GM12878 (cell line): ENCODE measurements at regions not wholly inside any gene's neighbourhood (a gene's known extent, or its start where the extent isn't known, plus 50 kb on each side); places are given as distances from the start of the nearest gene placed in this dataset.

Source experiments
- ATAC-seq: fragments of 200-7000 bp; cut with Tn5 transposase; 3 replicates; pipeline ENCODE4 v1.9.1; 2020; ENCODE audit warnings: mild to moderate bottlenecking, moderate library complexity
- BruUV-seq: library from RNA; stranded (reverse); fragments of 400-500 nt; replicated peaks from 2 replicates; lab custom pipeline; 2021; lab: Mats Ljungman, UMichigan
- CTCF ChIA-PET: fragments of 300-600 bp; sonication (Branson Sonifier 250); formaldehyde crosslinking; extraction: SDS; loops from one replicate; lab custom pipeline; 2021; ENCODE audit warnings: inconsistent platforms; lab: Yijun Ruan, JAX
- POLR2A ChIA-PET: fragments of 350-600 bp; formaldehyde crosslinking; extraction: SDS; loops from one replicate; lab custom pipeline; 2021; ENCODE audit warnings: inconsistent platforms; lab: Charles Lee
- RAD21 ChIA-PET: fragments of 300-600 bp; sonication (Branson Sonifier 250); formaldehyde crosslinking; loops from one replicate; lab custom pipeline; 2023; ENCODE audit warnings: antibody characterized with exemption; ENCODE audit not compliant: unreplicated experiment; lab: Charles Lee
- SMC1A ChIA-PET: fragments of 300-600 bp; sonication (Branson Sonifier 250); formaldehyde crosslinking; loops from one replicate; lab custom pipeline; 2023; ENCODE audit not compliant: unreplicated experiment, uncharacterized antibody; lab: Charles Lee
- DNase-seq: peaks from one replicate; pipeline ENCODE4 v3.0.0-alpha.2; 2011; ENCODE audit warnings: low read depth, low spot score
- FAIRE-seq: peaks from 3 replicates; lab custom pipeline; 2011; peaks lifted over from hg19 to GRCh38; lab: Jason Lieb, UNC
- H2AFZ ChIP-seq: 2 replicates; pipeline ENCODE4 v1.6.0; 2011; ENCODE audit warnings: low read depth, low read length, control low read depth; ENCODE audit not compliant: control insufficient read depth
- H3K27ac ChIP-seq: 2 replicates; pipeline ENCODE4 v1.5.1; 2011; ENCODE audit warnings: control low read depth; ENCODE audit not compliant: control insufficient read depth, insufficient read depth
- H3K27me3 ChIP-seq, 2 experiments: replicated peaks in 1 of 2; 2 replicates each; pipeline versions ENCODE4 v1.6.0 to v1.6.1; 2011; ENCODE audit warnings: low read length in 1 of 2; ENCODE audit not compliant: control insufficient read depth in 2 of 2, insufficient read depth in 2 of 2
- H3K36me3 ChIP-seq, 2 experiments: 2 replicates each; pipeline ENCODE4 v1.5.1; 2011; ENCODE audit warnings: low read length in 1 of 2; ENCODE audit not compliant: control insufficient read depth in 2 of 2, insufficient read depth in 2 of 2
- H3K4me1 ChIP-seq: 2 replicates; pipeline ENCODE4 v1.6.1; 2011; ENCODE audit warnings: mild to moderate bottlenecking, low read length, moderate library complexity, mixed read lengths; ENCODE audit not compliant: control insufficient read depth, insufficient read depth
- H3K4me2 ChIP-seq: 2 replicates; pipeline ENCODE4 v1.6.0; 2011; ENCODE audit warnings: control low read depth; ENCODE audit not compliant: control insufficient read depth, insufficient read depth
- H3K4me3 ChIP-seq: fragments of 200-600 bp; sonication (generic); 2 replicates; pipeline ENCODE4 v1.5.1; 2016
- H3K79me2 ChIP-seq: 2 replicates; pipeline ENCODE4 v1.6.0; 2011; ENCODE audit warnings: low read length; ENCODE audit not compliant: control insufficient read depth, insufficient read depth
- H3K9ac ChIP-seq: 2 replicates; pipeline ENCODE4 v1.8.0; 2011; ENCODE audit warnings: low read length, control low read depth, mixed read lengths; ENCODE audit not compliant: control insufficient read depth, insufficient read depth
- H3K9me3 ChIP-seq: replicated peaks from 3 replicates; pipeline ENCODE4 v1.5.1; 2011; ENCODE audit warnings: mild to moderate bottlenecking, low read length; ENCODE audit not compliant: control insufficient read depth, insufficient read depth
- H4K20me1 ChIP-seq: 2 replicates; pipeline ENCODE4 v1.6.0; 2011; ENCODE audit not compliant: control insufficient read depth, insufficient read depth
- ATF2 ChIP-seq: IDR thresholded peaks from 2 replicates; pipeline ENCODE4 v1.6.1; 2012; ENCODE audit warnings: low read length, inconsistent platforms
- BCL3 ChIP-seq: IDR thresholded peaks from 2 replicates; pipeline ENCODE4 v1.6.1; 2011; ENCODE audit warnings: borderline replicate concordance, low read depth, mild to moderate bottlenecking, moderate library complexity, low read length; ENCODE audit not compliant: insufficient read depth, poor library complexity, severe bottlenecking
- BHLHE40 ChIP-seq, 2 experiments: fragments of 450-650 bp in 1 of 2; IDR thresholded peaks; 2 replicates each; pipeline ENCODE4 v1.6.1; 2011 to 2017; ENCODE audit warnings: low read depth in 2 of 2, borderline replicate concordance in 1 of 2, improper control_type of control experiment in 1 of 2, low read length in 1 of 2, mild to moderate bottlenecking in 1 of 2
- CEBPZ ChIP-seq: fragments of 150-350 bp; IDR thresholded peaks from 2 replicates; pipeline ENCODE4 v1.6.1; 2016; ENCODE audit warnings: low read depth, low read length
- CTCF ChIP-seq, 3 experiments: IDR thresholded peaks in 2 of 3; conservative IDR thresholded peaks in 1 of 3; 2 replicates each; pipeline ENCODE4 v1.5.1; 2011; ENCODE audit warnings: low read depth in 3 of 3, low read length in 3 of 3, mild to moderate bottlenecking in 3 of 3, control low read depth in 2 of 3, moderate library complexity in 2 of 3, inconsistent platforms in 1 of 3, mixed read lengths in 1 of 3; ENCODE audit not compliant: control insufficient read depth in 2 of 3, insufficient read depth in 1 of 3; ENCODE audit errors: extremely low read depth in 1 of 3
- ELK1 ChIP-seq: IDR thresholded peaks from 2 replicates; pipeline ENCODE4 v1.6.1; 2012; ENCODE audit warnings: low read depth, low read length, improper control_type of control experiment
- GATAD2B ChIP-seq: fragments of 450-650 bp; conservative IDR thresholded peaks from 2 replicates; pipeline ENCODE4 v1.6.1; 2017; ENCODE audit warnings: low read depth, mild to moderate bottlenecking, moderate library complexity
- HDAC2 ChIP-seq: fragments of 200-600 bp; sonication (generic); IDR thresholded peaks from 2 replicates; pipeline ENCODE4 v1.6.1; 2017
- SMAD1 ChIP-seq: fragments of 450-650 bp; IDR thresholded peaks from 2 replicates; pipeline ENCODE4 v1.6.1; 2018; ENCODE audit warnings: mild to moderate bottlenecking, low read depth; ENCODE audit not compliant: partially characterized antibody
- TCF3 ChIP-seq: IDR thresholded peaks from 2 replicates; pipeline ENCODE4 v1.6.1; 2012; ENCODE audit warnings: low read depth, mild to moderate bottlenecking, low read length, borderline replicate concordance; ENCODE audit not compliant: insufficient read depth
- ZNF24 ChIP-seq: fragments of 450-650 bp; IDR thresholded peaks from 2 replicates; pipeline ENCODE4 v1.6.1; 2017; ENCODE audit warnings: antibody characterized with exemption, mild to moderate bottlenecking
- WGBS: methylation state at CpG from one replicate; pipeline ENCODE4 v1.1.6; 2016; ENCODE audit warnings: low lambda C conversion rate; ENCODE audit not compliant: insufficient replicate concordance, insufficient coverage; ENCODE audit errors: missing lambda C conversion rate; 5-methylcytosine and 5-hydroxymethylcytosine counted together
- in situ Hi-C: fragments of 300-500 bp; cut with MboI; formaldehyde crosslinking; loops from 9 replicates; pipeline ENCODE4 v1.14.3; 2018; ENCODE audit warnings: mixed read lengths
- intact Hi-C: fragments of 100-400 bp; cut with micrococcal nuclease; formaldehyde crosslinking; loops from one replicate; pipeline ENCODE4 v1.14.2; 2022; ENCODE audit not compliant: unreplicated experiment

GRCh38 chr21:17372200-17372599 lies 140.6 kb upstream of the CXADR start (continued):
- TF ChIP-seq CTCF (IDR thresholded peaks at IDR 0.05 in 2 of 3, conservative IDR thresholded peaks at IDR 0.05 in 1 of 3; ENCODE audit: control insufficient read depth in 2 of 3, extremely low read depth in 1 of 3, insufficient read depth in 1 of 3, low read depth in 3 of 3, low read length in 3 of 3) (no peak), ELK1 (no peak), BHLHE40 (IDR thresholded peaks at IDR 0.05; ENCODE audit: borderline replicate concordance in 1 of 2, low read depth in 2 of 2, low read length in 1 of 2) (no peak), GATAD2B (no peak)

- Histone ChIP-seq H3K27ac (no peak overlapping the region), H3K9ac (no peak overlapping the region), H3K79me2 (no peaks in the 10 kb centered on the region), H3K27me3 (no peaks in the 10 kb centered on the region), H3K36me3 (no peaks in the 10 kb centered on the region), H4K20me1 (no peaks in the 10 kb centered on the region), H3K4me1 (no peaks in the 10 kb centered on the region), H3K9me3 (no peaks in the 10 kb centered on the region), H3K4me2 (no peak overlapping the region), H3K4me3 (no peak overlapping the region), H2AFZ (no peak overlapping the region)
- no TSS peak for BruUV-seq
- ChIA-PET RAD21 (interaction anchor here (0.7 to 3.7 kb wide), 4 partner anchors 169 to 221 kb away, joined by 3 to 30 read pairs (median 4); no protein-coding TSS in a partner anchor), POLR2A (no interaction called here), SMC1A (interaction anchor here (0.6 to 5.9 kb wide), 10 partner anchors 14 to 544 kb away, joined by 3 to 29 read pairs (median 4); no protein-coding TSS in a partner anchor), CTCF (interaction anchor here (0.7 to 7.8 kb wide), 14 partner anchors 9 to 544 kb away, joined by 3 to 107 read pairs (median 4); no protein-coding TSS in a partner anchor)
- no peak for ATAC-seq
- intact Hi-C loops = loop anchor here (10.0 kb wide), 2 partner anchors 168 to 538 kb away; no protein-coding TSS in a partner anchor
- in situ Hi-C loops = no loop called here
- 0% methylated on average over 2 of the region's 2 CpGs for WGBS
- no peak for DNase-seq
- peak; percentile 49 for FAIRE-seq
- TF ChIP-seq BCL3 = no peak
- no peak for TF ChIP-seq SMAD1
- TF ChIP-seq ZNF24 = no peak
- no peak for TF ChIP-seq ATF2
- TF ChIP-seq HDAC2 = no peak
- TF ChIP-seq CEBPZ = no peak
- no peak for TF ChIP-seq TCF3
These were observed 126.3 kb upstream of the CXADR start for GRCh38 chr21:17386498-17386897.
